ENCODE measurements at regions not wholly inside any gene's neighbourhood (a gene's known extent, or its start where the extent isn't known, plus 50 kb on each side); places are given as distances from the start of the nearest gene placed in this dataset.

GRCh38 chr18:47582093-47582492, 330.6 kb upstream of the SKOR2 start:
- WGBS, 3 donors = 27 to 42% (median 34%) methylated on average over 3 of the region's 3 CpGs
- Histone ChIP-seq H3K4me3 (ENCODE audit: low read depth in 1 of 3, low read length in 3 of 3) (no peak overlapping the region), H3K9me3 (ENCODE audit: control insufficient read depth in 2 of 2, insufficient read depth in 1 of 2, low read depth in 1 of 2, low read length in 1 of 2) (no peaks in the 10 kb centered on the region), H3K27me3 (ENCODE audit: control insufficient read depth in 3 of 3, insufficient read depth in 3 of 3, low read length in 3 of 3) (peaks cover 0 to 4% (median 0%) of the 10 kb centered on the region in 3 donors), H3K27ac (ENCODE audit: low read depth in 1 of 3, low read length in 2 of 3) (no peak overlapping the region), H3K4me1 (ENCODE audit: control insufficient read depth in 3 of 3, insufficient read depth in 2 of 3, low read depth in 1 of 3, low read length in 2 of 3) (no peaks in the 10 kb centered on the region), H3K36me3 (ENCODE audit: control insufficient read depth in 3 of 3, insufficient read depth in 2 of 3, low read depth in 1 of 3, low read length in 3 of 3) (no peaks in the 10 kb centered on the region)
- DNase-seq = no peak
- FAIRE-seq = no peak

DNA sequence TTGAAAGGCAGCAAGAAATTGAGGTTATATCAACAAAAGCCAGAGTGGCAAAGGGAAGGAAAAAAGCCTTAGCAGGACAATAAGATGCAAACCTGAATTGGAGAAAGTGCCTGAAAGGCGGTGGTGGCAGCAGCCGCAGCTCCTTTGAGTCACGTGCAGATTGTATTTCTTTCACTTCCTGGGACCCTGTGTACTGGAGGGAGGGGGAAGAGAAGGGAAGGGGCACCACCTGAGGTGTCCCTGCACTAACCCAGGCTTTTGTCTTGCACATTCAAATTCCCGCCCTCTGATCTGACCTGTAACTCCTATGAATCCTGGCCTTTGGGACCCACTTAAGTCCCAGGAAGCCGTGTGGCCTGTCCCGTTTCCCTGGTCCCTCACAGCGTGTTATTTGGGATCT, 326.1 kb upstream of the SKOR2 start:
- H3K4me1 ChIP-seq (ENCODE audit: control insufficient read depth in 3 of 3, insufficient read depth in 2 of 3, low read depth in 1 of 3, low read length in 2 of 3) = no peaks in the 10 kb centered on the region
- DNase-seq (no peak), FAIRE-seq (no peak)
- no peaks in the 10 kb centered on the region for H3K9me3 ChIP-seq (ENCODE audit: control insufficient read depth in 2 of 2, insufficient read depth in 1 of 2, low read depth in 1 of 2, low read length in 1 of 2)
- H3K4me3 ChIP-seq (ENCODE audit: low read depth in 1 of 3, low read length in 3 of 3) = no peak overlapping the region
- peaks cover 0 to 4% (median 0%) of the 10 kb centered on the region in 3 donors for H3K27me3 ChIP-seq (ENCODE audit: control insufficient read depth in 3 of 3, insufficient read depth in 3 of 3, low read length in 3 of 3)
- 45 to 80% (median 55%) methylated on average over 7 of the region's 7 CpGs for WGBS, 3 donors
- no peak overlapping the region for H3K27ac ChIP-seq (ENCODE audit: low read depth in 1 of 3, low read length in 2 of 3)
- no peaks in the 10 kb centered on the region for H3K36me3 ChIP-seq (ENCODE audit: control insufficient read depth in 3 of 3, insufficient read depth in 2 of 3, low read depth in 1 of 3, low read length in 3 of 3)

DNA sequence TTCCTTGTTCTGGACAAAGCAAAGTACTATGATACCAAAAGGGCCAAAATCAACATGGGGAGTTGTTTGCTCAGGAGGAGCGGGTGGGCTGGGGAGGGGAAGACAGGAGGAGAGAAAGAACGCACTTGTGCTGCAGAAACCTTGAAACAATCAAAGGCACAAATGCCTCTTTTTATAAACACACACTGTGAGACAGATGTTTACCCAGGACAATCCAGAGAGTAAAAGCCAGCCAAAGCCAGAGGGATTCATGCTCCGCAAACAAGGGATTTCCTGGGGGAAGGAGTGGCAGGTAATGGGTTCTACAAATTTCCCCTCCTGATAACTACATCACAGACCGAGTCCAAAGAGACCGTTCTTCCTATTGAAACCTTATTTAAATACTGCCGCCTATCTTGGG, 323.5 kb upstream of the SKOR2 start:
- no peaks in the 10 kb centered on the region for H3K36me3 ChIP-seq (ENCODE audit: control insufficient read depth in 3 of 3, insufficient read depth in 2 of 3, low read depth in 1 of 3, low read length in 3 of 3)
- no peaks in the 10 kb centered on the region for H3K27me3 ChIP-seq (ENCODE audit: control insufficient read depth in 3 of 3, insufficient read depth in 3 of 3, low read length in 3 of 3)
- H3K9me3 ChIP-seq (ENCODE audit: control insufficient read depth in 2 of 2, insufficient read depth in 1 of 2, low read depth in 1 of 2, low read length in 1 of 2) = no peaks in the 10 kb centered on the region
- no peak overlapping the region for H3K27ac ChIP-seq (ENCODE audit: low read depth in 1 of 3, low read length in 2 of 3)
- DNase-seq (no peak), FAIRE-seq (no peak)
- H3K4me1 ChIP-seq (ENCODE audit: control insufficient read depth in 3 of 3, insufficient read depth in 2 of 3, low read depth in 1 of 3, low read length in 2 of 3) = no peaks in the 10 kb centered on the region
- no peak overlapping the region for H3K4me3 ChIP-seq (ENCODE audit: low read depth in 1 of 3, low read length in 3 of 3)
- 15 to 24% (median 22%) methylated on average over 6 of the region's 6 CpGs for WGBS, 3 donors

GRCh38 chr18:47571957-47572356, 320.5 kb upstream of the SKOR2 start:
- WGBS, 3 donors = 50 to 72% (median 61%) methylated on average over 3 of the region's 3 CpGs
- Histone ChIP-seq H3K36me3 (ENCODE audit: control insufficient read depth in 3 of 3, insufficient read depth in 2 of 3, low read depth in 1 of 3, low read length in 3 of 3) (no peaks in the 10 kb centered on the region), H3K27me3 (ENCODE audit: control insufficient read depth in 3 of 3, insufficient read depth in 3 of 3, low read length in 3 of 3) (peaks cover 0 to 2% (median 0%) of the 10 kb centered on the region in 3 donors), H3K4me1 (ENCODE audit: control insufficient read depth in 3 of 3, insufficient read depth in 2 of 3, low read depth in 1 of 3, low read length in 2 of 3) (no peaks in the 10 kb centered on the region), H3K27ac (ENCODE audit: low read depth in 1 of 3, low read length in 2 of 3) (no peak overlapping the region), H3K9me3 (ENCODE audit: control insufficient read depth in 2 of 2, insufficient read depth in 1 of 2, low read depth in 1 of 2, low read length in 1 of 2) (no peaks in the 10 kb centered on the region), H3K4me3 (ENCODE audit: low read depth in 1 of 3, low read length in 3 of 3) (no peak overlapping the region)
- DNase-seq (no peak), FAIRE-seq (no peak)

GRCh38 chr18:47566809-47567208, 315.3 kb upstream of the SKOR2 start:
- Histone ChIP-seq H3K36me3 (ENCODE audit: control insufficient read depth in 3 of 3, insufficient read depth in 2 of 3, low read depth in 1 of 3, low read length in 3 of 3) (no peaks in the 10 kb centered on the region), H3K9me3 (ENCODE audit: control insufficient read depth in 2 of 2, insufficient read depth in 1 of 2, low read depth in 1 of 2, low read length in 1 of 2) (no peaks in the 10 kb centered on the region), H3K4me3 (ENCODE audit: low read depth in 1 of 3, low read length in 3 of 3) (no peak overlapping the region), H3K27ac (ENCODE audit: low read depth in 1 of 3, low read length in 2 of 3) (no peak overlapping the region), H3K27me3 (ENCODE audit: control insufficient read depth in 3 of 3, insufficient read depth in 3 of 3, low read length in 3 of 3) (peaks cover 0 to 2% (median 0%) of the 10 kb centered on the region in 3 donors), H3K4me1 (ENCODE audit: control insufficient read depth in 3 of 3, insufficient read depth in 2 of 3, low read depth in 1 of 3, low read length in 2 of 3) (no peaks in the 10 kb centered on the region)
- no peak for DNase-seq
- FAIRE-seq = no peak
- WGBS, 3 donors = 85 to 100% (median 92%) methylated on average over 1 of the region's 1 CpG

DNA sequence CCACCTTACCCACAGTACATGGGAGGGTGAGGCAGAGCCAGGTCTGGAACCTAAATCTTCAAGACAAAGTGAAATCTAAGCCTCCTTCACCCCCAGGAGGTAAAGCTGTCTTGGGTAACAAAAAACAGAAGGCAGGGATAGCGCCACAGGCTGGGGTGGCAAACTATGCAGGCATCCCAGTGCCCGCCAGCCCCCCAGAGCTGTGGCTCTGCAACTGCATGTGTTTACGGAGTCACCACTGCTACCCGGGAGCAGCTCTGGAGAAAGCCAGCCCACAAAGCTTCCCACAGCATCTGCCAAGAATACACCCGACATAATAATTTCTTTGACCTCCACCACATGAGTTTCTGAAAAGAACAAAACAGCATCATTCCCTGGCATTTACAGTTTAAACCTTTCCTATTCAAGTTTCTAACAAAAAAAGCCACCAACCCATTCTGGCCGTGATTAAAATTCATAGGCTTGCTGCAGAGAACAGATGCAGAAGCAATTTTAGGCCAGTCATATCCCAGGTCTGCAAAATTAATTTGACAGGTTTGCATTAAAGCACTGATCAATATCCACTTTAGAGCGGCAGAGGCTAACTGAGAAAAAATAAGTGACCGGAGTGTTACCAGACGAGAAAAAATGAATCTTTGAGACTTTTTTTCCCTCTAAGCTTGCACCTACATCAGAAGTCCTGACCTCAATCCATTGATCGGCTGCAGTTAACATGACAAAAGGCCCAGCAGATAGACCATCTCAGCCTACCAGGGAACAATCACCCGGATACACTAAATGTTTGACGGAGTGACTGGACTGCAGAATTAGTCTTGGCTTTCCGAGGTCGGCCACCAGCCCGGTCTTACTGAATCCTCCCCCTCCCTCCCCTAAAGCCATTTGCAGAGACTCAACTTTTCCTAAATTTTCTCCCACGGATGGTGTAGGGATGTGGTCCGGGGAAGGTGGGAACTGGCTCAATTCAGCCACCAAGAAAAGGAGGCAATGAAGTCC, 309.6 kb upstream of the SKOR2 start:
- 44 to 64% (median 49%) methylated on average over 17 of the region's 17 CpGs for WGBS, 3 donors

DNA sequence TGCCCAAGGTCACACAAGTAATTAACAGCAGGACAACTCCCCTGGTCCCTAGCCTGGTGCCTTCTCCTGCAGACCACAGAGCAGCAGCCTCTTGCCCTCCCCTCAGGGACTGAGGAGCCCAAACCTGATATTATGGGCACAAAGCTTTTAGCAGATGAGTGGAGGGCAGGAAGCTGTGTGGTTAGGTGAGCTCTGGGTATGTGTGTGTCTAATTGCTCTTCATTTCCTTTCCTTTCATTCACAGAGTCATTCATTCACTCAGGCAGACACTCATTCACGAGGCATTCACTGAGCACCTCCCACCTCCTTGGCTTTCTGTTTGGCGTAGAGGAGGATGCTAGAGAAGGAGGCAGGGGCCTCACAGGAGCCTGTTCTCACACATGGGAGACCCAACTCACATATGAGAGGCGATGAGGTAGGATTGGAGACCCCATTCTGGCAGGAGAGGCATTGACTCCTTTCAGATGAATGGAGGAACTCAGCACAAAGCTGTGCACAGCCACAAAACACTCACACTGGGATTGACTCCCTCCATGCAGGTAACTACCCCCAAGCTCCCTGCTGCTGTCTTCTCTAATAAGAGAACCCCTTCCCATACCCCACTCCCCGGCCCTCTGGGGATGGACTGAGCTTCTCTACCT, 306.8 kb upstream of the SKOR2 start:
- no peak for DNase-seq

More for the DNA sequence above, 309.6 kb upstream of the SKOR2 start:
- no peaks in the 10 kb centered on the region for H3K36me3 ChIP-seq (ENCODE audit: control insufficient read depth in 3 of 3, insufficient read depth in 2 of 3, low read depth in 1 of 3, low read length in 3 of 3)
- DNase-seq = no peak
- H3K4me1 ChIP-seq (ENCODE audit: control insufficient read depth in 3 of 3, insufficient read depth in 2 of 3, low read depth in 1 of 3, low read length in 2 of 3) = no peaks in the 10 kb centered on the region
- peaks cover 0 to 14% (median 0%) of the 10 kb centered on the region in 3 donors for H3K27me3 ChIP-seq (ENCODE audit: control insufficient read depth in 3 of 3, insufficient read depth in 3 of 3, low read length in 3 of 3)
- H3K4me3 ChIP-seq (ENCODE audit: low read depth in 1 of 3, low read length in 3 of 3) = no peak overlapping the region
- no peaks in the 10 kb centered on the region for H3K9me3 ChIP-seq (ENCODE audit: control insufficient read depth in 2 of 2, insufficient read depth in 1 of 2, low read depth in 1 of 2, low read length in 1 of 2)
- FAIRE-seq = no peak
- H3K27ac ChIP-seq (ENCODE audit: low read depth in 1 of 3, low read length in 2 of 3) = no peak overlapping the region

DNA sequence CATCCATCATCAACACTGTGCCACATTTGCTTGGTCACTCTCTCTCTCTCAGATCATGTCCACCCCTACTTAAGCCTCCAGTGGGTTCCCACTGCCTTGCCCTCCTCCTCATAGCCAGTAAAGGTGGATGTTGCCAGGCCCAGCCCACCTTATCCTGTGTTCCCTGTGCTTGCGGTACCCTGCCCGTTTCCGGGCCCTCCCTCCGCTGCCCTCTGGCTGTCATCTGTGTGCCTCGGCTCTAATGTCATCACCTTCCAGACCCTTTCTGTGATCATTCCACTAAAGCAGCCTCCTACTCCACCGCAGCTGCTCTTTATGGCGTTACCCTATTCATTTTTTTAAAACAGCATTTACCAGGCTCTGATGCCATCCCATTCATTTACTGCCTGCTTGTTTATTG, 305.7 kb upstream of the SKOR2 start:
- Histone ChIP-seq H3K9me3 (ENCODE audit: control insufficient read depth in 2 of 2, insufficient read depth in 1 of 2, low read depth in 1 of 2, low read length in 1 of 2) (no peaks in the 10 kb centered on the region), H3K27me3 (ENCODE audit: control insufficient read depth in 3 of 3, insufficient read depth in 3 of 3, low read length in 3 of 3) (peaks cover 0 to 14% (median 0%) of the 10 kb centered on the region in 3 donors), H3K36me3 (ENCODE audit: control insufficient read depth in 3 of 3, insufficient read depth in 2 of 3, low read depth in 1 of 3, low read length in 3 of 3) (no peaks in the 10 kb centered on the region), H3K4me1 (ENCODE audit: control insufficient read depth in 3 of 3, insufficient read depth in 2 of 3, low read depth in 1 of 3, low read length in 2 of 3) (no peaks in the 10 kb centered on the region), H3K27ac (ENCODE audit: low read depth in 1 of 3, low read length in 2 of 3) (no peak overlapping the region), H3K4me3 (ENCODE audit: low read depth in 1 of 3, low read length in 3 of 3) (no peak overlapping the region)
- DNase-seq (no peak), FAIRE-seq (no peak)
- WGBS, 3 donors = 77 to 85% (median 83%) methylated on average over 7 of the region's 7 CpGs

More for the DNA sequence above, 306.8 kb upstream of the SKOR2 start:
- no peaks in the 10 kb centered on the region for H3K36me3 ChIP-seq (ENCODE audit: control insufficient read depth in 3 of 3, insufficient read depth in 2 of 3, low read depth in 1 of 3, low read length in 3 of 3)
- no peak overlapping the region for H3K27ac ChIP-seq (ENCODE audit: low read depth in 1 of 3, low read length in 2 of 3)
- 21 to 49% (median 38%) methylated on average over 4 of the region's 4 CpGs for WGBS, 3 donors
- FAIRE-seq = no peak
- no peaks in the 10 kb centered on the region for H3K4me1 ChIP-seq (ENCODE audit: control insufficient read depth in 3 of 3, insufficient read depth in 2 of 3, low read depth in 1 of 3, low read length in 2 of 3)
- H3K27me3 ChIP-seq (ENCODE audit: control insufficient read depth in 3 of 3, insufficient read depth in 3 of 3, low read length in 3 of 3) = peaks cover 0 to 14% (median 0%) of the 10 kb centered on the region in 3 donors
- H3K9me3 ChIP-seq (ENCODE audit: control insufficient read depth in 2 of 2, insufficient read depth in 1 of 2, low read depth in 1 of 2, low read length in 1 of 2) = no peaks in the 10 kb centered on the region
- H3K4me3 ChIP-seq (ENCODE audit: low read depth in 1 of 3, low read length in 3 of 3) = no peak overlapping the region
